ENCODE measurements at regions not wholly inside any gene's neighbourhood (a gene's known extent, or its start where the extent isn't known, plus 50 kb on each side); places are given as distances from the start of the nearest gene placed in this dataset.

- WGBS (ENCODE audit: insufficient coverage) = no CpG with 5 or more reads among the region's 1 CpG
- H3K4me3 ChIP-seq (ENCODE audit: control extremely low read depth in 1 of 5, extremely low read depth in 1 of 5, insufficient read depth in 1 of 5, low read depth in 2 of 5, low read length in 4 of 5) = no peak overlapping the region
- ATAC-seq (ENCODE audit: low read depth) (no peak), DNase-seq (no peak)
- H3K27me3 ChIP-seq (replicated peaks in 1 of 4; ENCODE audit: control extremely low read depth in 1 of 4, control insufficient read depth in 3 of 4, insufficient read depth in 4 of 4, low read length in 3 of 4) = no peaks in the 10 kb centered on the region
- no peak overlapping the region for H3K4me2 ChIP-seq (replicated peaks; ENCODE audit: low read depth, low read length, poor library complexity, severe bottlenecking)
- intact Hi-C loops (cut with micrococcal nuclease) = no loop called here
- H3K9me3 Mint-ChIP-seq (ENCODE audit: insufficient read depth) = no peaks in the 10 kb centered on the region
- H3K27ac Mint-ChIP-seq = no peak overlapping the region
- ChIA-PET CTCF (no interaction called here), POLR2A (no interaction called here)
- no peaks in the 10 kb centered on the region for H3K4me1 ChIP-seq (ENCODE audit: control insufficient read depth in 2 of 2, insufficient read depth in 2 of 2, low read length in 2 of 2)
- TF ChIP-seq CTCF (IDR thresholded peaks at IDR 0.05) = no peak
- no peak for TF ChIP-seq EZH2 (IDR thresholded peaks at IDR 0.05; ENCODE audit: borderline replicate concordance, insufficient read depth, low read depth, low read length, poor library complexity, severe bottlenecking)
- H3K36me3 ChIP-seq (replicated peaks in 1 of 2; ENCODE audit: control extremely low read depth in 1 of 2, control insufficient read depth in 1 of 2, extremely low read depth in 1 of 2, insufficient read depth in 2 of 2, low read length in 1 of 2) = no peaks in the 10 kb centered on the region
- no peaks in the 10 kb centered on the region for H3K4me1 Mint-ChIP-seq
- H3K9me3 ChIP-seq (ENCODE audit: control extremely low read depth in 1 of 3, control insufficient read depth in 2 of 3, insufficient read depth in 1 of 3, low read length in 2 of 3) = no peaks in the 10 kb centered on the region
- H3K27ac ChIP-seq (ENCODE audit: low read length in 2 of 2) = no peak overlapping the region
- no peaks in the 10 kb centered on the region for H3K27me3 Mint-ChIP-seq
- no peak overlapping the region for H2AFZ ChIP-seq (ENCODE audit: insufficient read depth, low read depth, low read length, poor library complexity, severe bottlenecking)
- H3K79me2 ChIP-seq (ENCODE audit: control insufficient read depth, insufficient read depth, low read length) = no peaks in the 10 kb centered on the region
- H3K4me3 Mint-ChIP-seq = no peak overlapping the region
- H3K9ac ChIP-seq (ENCODE audit: low read length) = no peak overlapping the region
- no peaks in the 10 kb centered on the region for H4K20me1 ChIP-seq (ENCODE audit: control insufficient read depth, insufficient read depth, low read length, poor library complexity, severe bottlenecking)
Measured at GRCh38 chr11:92008249-92008648, 216.4 kb upstream of the FAT3 start.

GRCh38 chr11:92002568-92002967, 222.1 kb upstream of the FAT3 start:
- DNase-seq (no peak), ATAC-seq (ENCODE audit: low read depth) (no peak)
- H3K4me1 Mint-ChIP-seq = no peaks in the 10 kb centered on the region
- CTCF ChIA-PET = no interaction called here
- H3K36me3 ChIP-seq (replicated peaks in 1 of 2; ENCODE audit: control extremely low read depth in 1 of 2, control insufficient read depth in 1 of 2, extremely low read depth in 1 of 2, insufficient read depth in 2 of 2, low read length in 1 of 2) = no peaks in the 10 kb centered on the region
- intact Hi-C loops (cut with micrococcal nuclease) = no loop called here
- H3K9me3 ChIP-seq (ENCODE audit: control extremely low read depth in 1 of 3, control insufficient read depth in 2 of 3, insufficient read depth in 1 of 3, low read length in 2 of 3) = no peaks in the 10 kb centered on the region
- no peak overlapping the region for H3K4me3 ChIP-seq (ENCODE audit: control extremely low read depth in 1 of 5, extremely low read depth in 1 of 5, insufficient read depth in 1 of 5, low read depth in 2 of 5, low read length in 4 of 5)
- no peaks in the 10 kb centered on the region for H3K4me1 ChIP-seq (ENCODE audit: control insufficient read depth in 2 of 2, insufficient read depth in 2 of 2, low read length in 2 of 2)
- no peaks in the 10 kb centered on the region for H3K79me2 ChIP-seq (ENCODE audit: control insufficient read depth, insufficient read depth, low read length)
- no peaks in the 10 kb centered on the region for H4K20me1 ChIP-seq (ENCODE audit: control insufficient read depth, insufficient read depth, low read length, poor library complexity, severe bottlenecking)
- no peaks in the 10 kb centered on the region for H3K27me3 ChIP-seq (replicated peaks in 1 of 4; ENCODE audit: control extremely low read depth in 1 of 4, control insufficient read depth in 3 of 4, insufficient read depth in 4 of 4, low read length in 3 of 4)
- no peak overlapping the region for H3K4me3 Mint-ChIP-seq
- no peak overlapping the region for H3K27ac ChIP-seq (ENCODE audit: low read length in 2 of 2)
- H3K4me2 ChIP-seq (replicated peaks; ENCODE audit: low read depth, low read length, poor library complexity, severe bottlenecking) = no peak overlapping the region
- H3K27me3 Mint-ChIP-seq = no peaks in the 10 kb centered on the region
- H3K9ac ChIP-seq (ENCODE audit: low read length) = no peak overlapping the region
- no peak for TF ChIP-seq EZH2 (IDR thresholded peaks at IDR 0.05; ENCODE audit: borderline replicate concordance, insufficient read depth, low read depth, low read length, poor library complexity, severe bottlenecking)
- TF ChIP-seq CTCF (IDR thresholded peaks at IDR 0.05) = no peak
- POLR2A ChIA-PET = no interaction called here
- H3K9me3 Mint-ChIP-seq (ENCODE audit: insufficient read depth) = no peaks in the 10 kb centered on the region
- H2AFZ ChIP-seq (ENCODE audit: insufficient read depth, low read depth, low read length, poor library complexity, severe bottlenecking) = no peak overlapping the region
- H3K27ac Mint-ChIP-seq = no peak overlapping the region
